NCI-H82 (cell line): ENCODE measurements at regions not wholly inside any gene's neighbourhood (a gene's known extent, or its start where the extent isn't known, plus 50 kb on each side); places are given as distances from the start of the nearest gene placed in this dataset.

Source experiments
- DNase-seq: peaks from one replicate; lab custom pipeline; 2025; lab: John Stamatoyannopoulos, UW

DNA sequence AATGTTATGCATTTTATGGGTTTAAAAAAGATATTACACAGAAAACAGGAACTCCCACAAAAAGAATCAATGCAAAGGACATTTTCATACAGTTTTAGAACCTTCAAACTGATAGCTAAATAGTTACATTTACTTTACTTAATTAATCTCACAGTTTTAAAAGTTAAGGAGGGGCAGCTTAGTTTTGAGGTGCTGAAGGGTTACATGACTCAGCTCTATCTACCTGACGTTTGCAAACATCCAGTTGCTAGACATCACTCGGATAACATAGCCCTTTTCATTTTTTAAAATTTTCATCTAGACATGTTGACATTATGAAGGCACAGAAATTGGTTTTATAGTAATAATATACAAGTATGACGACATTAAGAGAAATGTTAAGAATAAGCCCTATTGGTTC, 53.7 kb upstream of the HSD17B12 start:
- no peak for DNase-seq
